Neural cell (in vitro differentiated cells): ENCODE measurements at regions not wholly inside any gene's neighbourhood (a gene's known extent, or its start where the extent isn't known, plus 50 kb on each side); places are given as distances from the start of the nearest gene placed in this dataset.

Source experiments
- H2AFZ ChIP-seq: fragments of 200-600, 300-800 bp; sonication (generic), shearing (Covaris generic); 2 replicates; pipeline ENCODE4 v1.6.0; 2014; ENCODE audit warnings: low read depth, mild to moderate bottlenecking, antibody characterized with exemption, low read length, moderate library complexity
- H3F3A ChIP-seq: fragments of 200-600 bp; shearing (Covaris generic); 2 replicates; pipeline ENCODE4 v1.6.1; 2016; ENCODE audit warnings: mild to moderate bottlenecking, moderate library complexity, mixed read lengths, antibody characterized with exemption, low read length; ENCODE audit not compliant: insufficient read depth, poor library complexity, severe bottlenecking
- H3K27ac ChIP-seq: fragments of 200-600, 300-800 bp; sonication (generic), shearing (Covaris generic); 2 replicates; pipeline ENCODE4 v1.5.1; 2014; ENCODE audit warnings: mild to moderate bottlenecking, low read length, moderate library complexity
- H3K27me3 ChIP-seq: fragments of 300-800, 200-600 bp; sonication (generic), shearing (Covaris generic); 2 replicates; pipeline ENCODE4 v1.6.0; 2014; ENCODE audit warnings: mild to moderate bottlenecking, low read depth, low read length, moderate library complexity; ENCODE audit not compliant: insufficient read depth
- H3K36me3 ChIP-seq: fragments of 300-800, 200-600 bp; sonication (generic), shearing (Covaris generic); 2 replicates; pipeline ENCODE4 v1.5.1; 2014; ENCODE audit warnings: mild to moderate bottlenecking, antibody characterized with exemption, low read length, moderate library complexity; ENCODE audit not compliant: insufficient read depth
- H3K4me2 ChIP-seq: fragments of 300-800, 200-600 bp; sonication (generic), shearing (Covaris generic); 2 replicates; pipeline ENCODE4 v1.6.0; 2014; ENCODE audit warnings: mild to moderate bottlenecking, low read length
- H3K4me3 ChIP-seq: fragments of 300-800, 200-600 bp; sonication (generic), shearing (Covaris generic); 2 replicates; pipeline ENCODE4 v1.5.1; 2014; ENCODE audit warnings: mild to moderate bottlenecking, low read length, moderate library complexity
- H3K79me2 ChIP-seq: fragments of 200-600 bp; shearing (Covaris generic); replicated peaks from 2 replicates; pipeline ENCODE4 v1.6.0; 2014; ENCODE audit warnings: mild to moderate bottlenecking, low read length, moderate library complexity; ENCODE audit not compliant: insufficient read depth
- H3K9ac ChIP-seq: fragments of 300-800, 200-600 bp; sonication (generic), shearing (Covaris generic); 2 replicates; pipeline ENCODE4 v1.6.1; 2016; ENCODE audit warnings: mild to moderate bottlenecking, low read length, mixed read lengths
- H3K9me2 ChIP-seq: fragments of 200-600 bp; shearing (Covaris generic); 2 replicates; pipeline ENCODE4 v1.6.1; 2016; ENCODE audit warnings: mild to moderate bottlenecking, low read length, mixed read lengths; ENCODE audit not compliant: insufficient read depth
- H3K9me3 ChIP-seq: fragments of 200-600, 300-800 bp; sonication (generic), shearing (Covaris generic); 2 replicates; pipeline ENCODE4 v1.6.1; 2016; ENCODE audit warnings: mild to moderate bottlenecking, mixed run types, low read length, moderate library complexity, mixed read lengths
- H4K20me1 ChIP-seq: fragments of 200-600 bp; shearing (Covaris generic); 2 replicates; pipeline ENCODE4 v1.6.1; 2016; ENCODE audit warnings: mild to moderate bottlenecking, mixed run types; ENCODE audit not compliant: insufficient read depth
- CTCF ChIP-seq: fragments of 450-650 bp; IDR thresholded peaks from 2 replicates; pipeline ENCODE4 v1.5.1; 2014; ENCODE audit warnings: antibody characterized with exemption, mild to moderate bottlenecking, moderate library complexity; ENCODE audit not compliant: poor library complexity, severe bottlenecking
- EP300 ChIP-seq: fragments of 450-650 bp; conservative IDR thresholded peaks from 2 replicates; pipeline ENCODE4 v1.6.1; 2014; ENCODE audit warnings: antibody characterized with exemption, mild to moderate bottlenecking, moderate library complexity; ENCODE audit not compliant: poor library complexity, severe bottlenecking
- EZH2 ChIP-seq: fragments of 200-600, 300-800 bp; shearing (Covaris generic), sonication (generic); IDR thresholded peaks from 2 replicates; pipeline ENCODE4 v1.6.1; 2014; ENCODE audit warnings: antibody characterized with exemption, low read length, borderline replicate concordance, mild to moderate bottlenecking; ENCODE audit not compliant: insufficient read depth, poor library complexity, severe bottlenecking
- MXI1 ChIP-seq: fragments of 450-650 bp; conservative IDR thresholded peaks from 2 replicates; pipeline ENCODE4 v1.6.1; 2014; ENCODE audit warnings: antibody characterized with exemption, mild to moderate bottlenecking; ENCODE audit not compliant: poor library complexity, severe bottlenecking
- POLR2AphosphoS5 ChIP-seq: IDR thresholded peaks from 2 replicates; pipeline ENCODE4 v1.6.1; 2012
- RAD21 ChIP-seq: fragments of 450-650 bp; conservative IDR thresholded peaks from 2 replicates; pipeline ENCODE4 v1.6.1; 2014; ENCODE audit warnings: antibody characterized with exemption, mild to moderate bottlenecking, moderate library complexity
- REST ChIP-seq: IDR thresholded peaks from 2 replicates; pipeline ENCODE4 v1.6.1; 2012; ENCODE audit warnings: borderline replicate concordance
- SMC3 ChIP-seq: fragments of 450-650 bp; conservative IDR thresholded peaks from 2 replicates; pipeline ENCODE4 v1.6.1; 2014; ENCODE audit warnings: antibody characterized with exemption, mild to moderate bottlenecking, moderate library complexity; ENCODE audit not compliant: poor library complexity
- TAF1 ChIP-seq: IDR thresholded peaks from 2 replicates; pipeline ENCODE4 v1.6.1; 2012; ENCODE audit warnings: low read depth

GRCh38 chr2:239488125-239488524 is 87.3 kb upstream of the HDAC4 start:
- Histone ChIP-seq H3K27me3 (no peaks in the 10 kb centered on the region), H3K36me3 (no peaks in the 10 kb centered on the region), H3K79me2 (no peaks in the 10 kb centered on the region), H3K27ac (no peak overlapping the region), H3K9ac (no peak overlapping the region), H4K20me1 (no peaks in the 10 kb centered on the region), H3F3A (no peaks in the 10 kb centered on the region), H3K9me3 (no peaks in the 10 kb centered on the region), H3K4me2 (no peak overlapping the region), H3K4me3 (no peak overlapping the region), H3K9me2 (no peaks in the 10 kb centered on the region), H2AFZ (no peak overlapping the region)
- TF ChIP-seq POLR2AphosphoS5 (no peak), RAD21 (no peak), SMC3 (no peak)

- Histone ChIP-seq H3K4me2 (no peak overlapping the region), H3K79me2 (no peaks in the 10 kb centered on the region), H3K27ac (no peak overlapping the region), H3K9me2 (no peaks in the 10 kb centered on the region), H4K20me1 (no peaks in the 10 kb centered on the region), H3K4me3 (no peak overlapping the region), H3K36me3 (no peaks in the 10 kb centered on the region), H3K9me3 (no peaks in the 10 kb centered on the region), H3K9ac (no peak overlapping the region), H2AFZ (no peak overlapping the region), H3K27me3 (no peaks in the 10 kb centered on the region), H3F3A (no peaks in the 10 kb centered on the region)
- no peak for TF ChIP-seq CTCF
- TF ChIP-seq REST, result no peak
- no peak for TF ChIP-seq MXI1
- TF ChIP-seq EP300, result no peak
- no peak for TF ChIP-seq RAD21
- no peak for TF ChIP-seq SMC3
- TF ChIP-seq POLR2AphosphoS5, result no peak
- no peak for TF ChIP-seq EZH2
- no peak for TF ChIP-seq TAF1
Measured at GRCh38 chr2:239487272-239487671, 86.5 kb upstream of the HDAC4 start.

GRCh38 chr2:239485622-239486021 is 84.8 kb upstream of the HDAC4 start:
- Histone ChIP-seq H3K4me2 (no peak overlapping the region), H3K9me3 (no peaks in the 10 kb centered on the region), H4K20me1 (no peaks in the 10 kb centered on the region), H3F3A (no peaks in the 10 kb centered on the region), H3K4me3 (no peak overlapping the region), H3K9ac (no peak overlapping the region), H3K79me2 (no peaks in the 10 kb centered on the region), H3K27me3 (no peaks in the 10 kb centered on the region), H2AFZ (no peak overlapping the region), H3K27ac (no peak overlapping the region), H3K9me2 (no peaks in the 10 kb centered on the region), H3K36me3 (no peaks in the 10 kb centered on the region)
- no peak for TF ChIP-seq EZH2
- TF ChIP-seq TAF1, result no peak
